GM18873 (cell line): ENCODE measurements at regions not wholly inside any gene's neighbourhood (a gene's known extent, or its start where the extent isn't known, plus 50 kb on each side); places are given as distances from the start of the nearest gene placed in this dataset.
A peak's percentile ranks its signal among the peaks of the same experiment; 100 is the strongest.
"Not testable (repeated sequence)": the region's sequence is repeated elsewhere in the genome, so short reads cannot be mapped to it uniquely, and the experiment has no call there.

Experiments used
- ATAC-seq: cut with Tn5 transposase; IDR thresholded peaks from one replicate; pipeline ENCODE4 v1.9.1; 2021; ENCODE audit warnings: mild to moderate bottlenecking, moderate library complexity, moderate number of reproducible peaks; ENCODE audit not compliant: unreplicated experiment, low FRiP score

DNA sequence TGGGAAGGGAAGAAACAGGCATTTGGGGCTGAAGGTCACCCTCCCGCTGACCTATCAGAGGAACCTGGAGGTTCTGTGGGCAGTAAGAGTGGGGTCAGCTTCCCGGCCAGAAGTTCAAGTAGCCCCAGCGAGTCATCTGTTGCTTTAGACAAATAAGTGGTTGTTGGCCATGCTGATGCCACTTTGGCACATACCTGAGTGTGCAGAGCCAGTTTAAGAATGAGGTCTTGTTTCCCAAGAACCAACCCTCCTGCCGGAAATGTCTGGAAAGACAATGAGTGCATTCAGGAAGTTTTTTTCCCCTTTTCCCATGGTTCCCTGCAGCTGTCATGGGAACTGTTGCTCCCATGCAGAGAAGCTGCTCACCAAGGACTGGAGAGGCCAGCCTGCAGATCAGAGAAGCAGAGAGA is 166.7 kb downstream of the ZNF621 start:
- ATAC-seq = no peak

GRCh38 chr3:40695848-40696247 is 171.1 kb downstream of the ZNF621 start:
- no peak for ATAC-seq

DNA sequence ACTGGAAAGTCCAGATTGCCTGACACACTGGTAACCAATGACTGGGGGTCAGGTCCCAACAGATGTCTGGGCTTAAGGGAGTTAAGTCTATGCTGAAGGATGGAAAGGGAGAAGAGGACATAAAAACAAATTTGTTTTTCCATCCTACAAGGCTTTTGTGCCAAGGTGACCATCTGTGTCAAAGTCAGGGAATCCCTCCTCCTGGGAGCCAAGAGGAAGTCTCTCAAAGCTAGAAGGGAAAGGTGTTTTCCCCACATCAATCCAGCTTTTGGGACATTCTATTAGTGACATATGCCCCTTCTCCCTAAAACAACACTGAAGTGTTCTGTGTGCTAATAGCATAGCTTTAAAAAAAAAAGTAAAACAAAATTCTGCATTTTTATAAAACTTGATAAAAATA is 173.9 kb downstream of the ZNF621 start:
- not testable (repeated sequence) for ATAC-seq

- no peak for ATAC-seq
These were observed 176.3 kb downstream of the ZNF621 start for GRCh38 chr3:40701016-40701588.

- ATAC-seq = no peak
These were observed 179.5 kb downstream of the ZNF621 start for GRCh38 chr3:40704224-40704623.

DNA sequence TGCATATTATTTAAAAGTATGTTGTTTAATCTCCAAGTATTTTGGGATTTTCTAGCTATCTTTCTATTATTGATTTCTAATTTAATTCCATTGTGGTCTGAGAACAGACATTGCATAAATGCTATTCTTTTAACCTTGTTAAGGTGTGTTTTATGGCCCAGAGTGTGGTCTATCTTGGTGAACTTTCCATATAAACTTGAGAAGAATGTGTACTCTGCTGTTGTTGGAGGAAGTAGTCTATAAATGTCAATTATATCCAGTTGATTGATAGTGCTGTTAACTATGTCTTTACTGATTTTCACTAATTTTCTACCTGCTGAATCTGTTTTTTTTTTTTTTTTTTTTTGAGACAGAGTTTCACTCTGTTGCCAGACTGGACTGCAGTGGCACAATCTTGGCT is 180.9 kb downstream of the ZNF621 start:
- no peak for ATAC-seq

- ATAC-seq = no peak
These were observed 188.5 kb downstream of the ZNF621 start for GRCh38 chr3:40713306-40713705.

DNA sequence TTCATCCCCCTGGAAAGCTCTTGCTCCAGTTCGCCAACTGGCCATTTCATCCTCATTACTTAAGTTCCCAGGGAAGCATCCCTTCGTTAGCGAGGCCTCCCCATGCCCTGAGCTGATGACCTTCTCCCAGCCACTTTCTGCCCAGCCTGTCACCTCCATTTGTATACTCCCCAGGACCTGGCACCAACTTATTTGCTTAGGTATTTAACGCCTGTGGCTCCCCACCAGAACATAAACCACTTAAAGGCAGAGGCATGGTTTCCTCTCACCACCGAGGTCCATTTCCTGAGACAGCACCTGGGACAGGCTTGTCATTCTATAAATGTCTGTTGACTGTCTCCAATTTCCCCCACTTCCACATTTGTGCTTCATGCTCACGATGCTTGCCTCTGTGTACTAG is 189.0 kb downstream of the ZNF621 start:
- ATAC-seq = no peak

GRCh38 chr3:40714771-40715345 is 190.1 kb downstream of the ZNF621 start:
- ATAC-seq = no peak

GRCh38 chr3:40715551-40715950 is 190.8 kb downstream of the ZNF621 start:
- ATAC-seq = no peak

GRCh38 chr3:40717471-40717870 is 192.7 kb downstream of the ZNF621 start:
- ATAC-seq = no peak

GRCh38 chr3:40718209-40718608 is 193.4 kb downstream of the ZNF621 start:
- peak; percentile 4 for ATAC-seq

DNA sequence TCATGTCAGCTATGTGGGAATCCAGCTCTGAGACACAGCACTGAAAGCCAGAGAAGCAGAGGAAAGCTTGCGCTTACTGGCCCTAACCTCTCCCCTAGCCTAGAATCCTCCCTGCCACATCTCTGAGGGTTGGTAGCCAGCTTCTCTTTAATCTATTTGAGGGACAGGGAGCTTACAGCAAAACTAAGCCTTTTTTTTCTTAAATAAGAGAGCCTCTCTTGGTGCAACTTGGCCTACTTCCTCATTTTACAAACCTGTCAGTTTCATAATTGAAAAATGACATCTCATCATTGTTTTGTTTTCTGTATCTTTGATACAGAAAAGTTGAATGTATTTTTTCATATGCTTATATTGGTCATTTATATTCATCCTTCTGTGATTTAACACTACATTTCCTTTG is 193.9 kb downstream of the ZNF621 start:
- peak; percentile 77 for ATAC-seq

DNA sequence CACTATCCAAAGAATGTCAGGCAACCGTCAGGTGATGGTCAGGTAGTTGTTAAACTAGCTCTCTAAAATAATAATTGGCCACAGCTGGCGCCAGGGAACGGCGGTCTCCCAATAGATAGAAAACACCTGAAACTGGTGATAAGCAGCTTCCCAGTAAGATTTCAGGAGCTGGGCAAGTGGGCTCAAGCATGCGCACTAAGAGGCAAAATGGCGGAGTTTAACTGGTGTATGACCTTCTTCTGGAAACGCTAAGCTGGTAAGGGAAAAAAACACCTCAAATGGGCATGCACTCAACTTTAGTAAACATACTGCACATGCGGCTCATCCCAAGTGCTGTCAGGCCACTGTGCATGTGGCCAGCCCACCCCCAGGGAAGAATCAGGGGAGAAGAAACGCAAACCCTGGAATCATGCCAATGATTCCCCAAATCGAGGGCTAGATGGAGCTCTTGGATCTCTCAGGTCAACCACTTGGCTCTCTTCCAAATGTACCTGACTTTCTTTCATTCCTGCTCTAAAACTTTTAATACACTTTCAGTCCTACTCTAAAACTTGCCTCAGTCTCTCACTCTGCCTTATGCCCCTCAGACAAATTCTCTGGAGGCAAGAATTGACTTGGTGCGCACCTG is 195.0 kb downstream of the ZNF621 start:
- ATAC-seq = no peak

DNA sequence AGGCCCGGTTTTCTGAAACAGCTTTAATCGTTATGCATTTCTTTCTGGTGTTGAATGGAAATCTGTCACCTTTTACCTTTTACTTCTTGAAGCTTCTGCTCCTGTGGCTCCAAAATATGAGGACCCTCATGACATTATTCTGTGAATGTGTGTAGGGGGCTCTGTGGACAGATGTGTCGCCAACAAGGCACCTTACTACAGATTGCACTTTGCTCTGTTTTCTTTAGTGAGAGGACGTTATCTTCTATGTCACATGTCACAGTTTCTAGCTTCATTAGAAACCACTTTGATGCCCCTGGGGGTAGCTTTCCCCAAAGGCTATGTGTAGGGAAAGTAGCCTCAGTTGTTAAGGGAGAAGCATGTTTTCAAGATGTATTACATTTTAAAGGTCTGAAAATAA is 195.6 kb downstream of the ZNF621 start:
- ATAC-seq = no peak

GRCh38 chr3:40720863-40721262 is 196.1 kb downstream of the ZNF621 start:
- no peak for ATAC-seq

DNA sequence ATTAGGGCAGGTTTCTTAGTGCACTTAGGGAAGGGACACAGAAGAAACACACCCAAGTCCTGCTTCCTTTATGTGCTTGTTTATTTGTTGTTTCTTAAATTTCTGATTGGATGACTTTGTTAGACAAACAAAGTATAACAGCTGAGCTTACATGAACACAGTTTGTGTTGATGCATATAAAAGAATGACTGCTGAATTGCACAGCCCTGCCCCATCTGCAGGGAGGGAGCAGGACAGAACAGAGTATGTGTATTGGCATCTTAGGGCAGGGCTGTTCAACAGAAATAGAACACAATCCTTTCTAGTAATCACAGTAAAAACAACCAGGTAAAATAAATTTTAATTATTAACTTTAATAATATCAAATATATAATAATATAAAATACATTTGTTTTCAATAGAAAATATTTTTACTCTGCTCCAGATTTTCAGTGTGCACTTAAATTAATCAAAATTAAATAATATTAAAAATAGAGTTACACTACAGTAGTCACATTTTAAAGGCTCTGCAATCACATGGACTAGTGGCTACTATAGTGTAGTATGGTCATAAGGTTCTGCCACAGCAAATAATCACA is 198.4 kb downstream of the ZNF621 start:
- no peak for ATAC-seq

GRCh38 chr3:40725031-40725430 is 200.3 kb downstream of the ZNF621 start:
- ATAC-seq = no peak

GRCh38 chr3:40731445-40731844 is 206.7 kb downstream of the ZNF621 start:
- no peak for ATAC-seq

DNA sequence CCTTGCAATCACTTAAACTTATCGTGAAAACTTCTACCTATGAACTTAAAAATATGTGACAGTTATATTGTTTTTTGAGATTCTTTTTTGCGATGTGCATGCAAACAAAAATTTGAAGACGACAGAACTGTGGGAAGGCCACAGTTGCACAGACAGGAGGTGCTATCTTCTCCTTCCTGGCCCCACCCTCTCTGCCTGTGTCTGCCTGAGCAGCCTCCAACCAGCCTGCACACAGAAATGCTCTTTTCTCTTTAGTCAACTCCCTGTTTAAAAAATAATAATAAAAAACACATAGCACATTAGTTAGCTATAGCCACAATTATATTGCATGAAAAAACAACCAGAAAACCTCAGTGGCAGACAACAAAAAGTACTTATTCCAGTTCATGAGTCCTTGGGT is 212.2 kb downstream of the ZNF621 start:
- no peak for ATAC-seq

- ATAC-seq = no peak
These were observed 212.6 kb downstream of the ZNF621 start for GRCh38 chr3:40737343-40737742.

DNA sequence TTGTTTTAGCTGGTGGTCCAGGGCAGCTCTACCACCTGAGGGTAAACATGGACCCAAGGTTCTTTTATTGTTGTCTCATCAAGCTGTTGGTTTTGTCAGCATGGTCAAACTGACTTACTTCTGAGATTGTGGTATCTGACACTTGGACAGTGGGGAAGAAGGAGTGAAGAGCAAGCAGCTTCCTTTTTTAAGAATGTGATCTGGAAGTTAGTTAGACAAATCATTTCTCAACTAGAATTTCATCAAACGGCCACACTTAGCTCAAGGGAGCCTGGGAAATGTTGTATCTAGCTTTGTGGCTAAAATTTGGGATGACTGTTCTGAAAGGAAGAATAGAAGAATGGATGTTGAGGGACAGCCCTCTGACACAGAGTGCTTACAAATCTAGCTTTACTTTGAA is 215.2 kb downstream of the ZNF621 start:
- ATAC-seq = no peak
